Type B pancreatic cell (in vitro differentiated cells): ENCODE measurements at regions not wholly inside any gene's neighbourhood (a gene's known extent, or its start where the extent isn't known, plus 50 kb on each side); places are given as distances from the start of the nearest gene placed in this dataset.

Experiments
- DNase-seq: peaks from one replicate; pipeline ENCODE4 v3.0.0; 2021; ENCODE audit warnings: mixed read lengths; ENCODE audit not compliant: unreplicated experiment; ENCODE audit errors: extremely low spot score
- H3K27ac Mint-ChIP-seq: 2 replicates; pipeline ENCODE4 v1.8.0; 2021; ENCODE audit warnings: mild to moderate bottlenecking, mixed read lengths
- H3K27me3 Mint-ChIP-seq: 2 replicates; pipeline ENCODE4 v1.8.0; 2021; ENCODE audit warnings: mixed read lengths
- H3K36me3 Mint-ChIP-seq: 2 replicates; pipeline ENCODE4 v1.8.0; 2021; ENCODE audit warnings: mixed read lengths
- H3K4me1 Mint-ChIP-seq: one replicate; pipeline ENCODE4 v1.8.0; 2021; ENCODE audit warnings: mixed read lengths; ENCODE audit not compliant: unreplicated experiment
- H3K4me3 Mint-ChIP-seq: 2 replicates; pipeline ENCODE4 v1.8.0; 2021; ENCODE audit warnings: mild to moderate bottlenecking, mixed read lengths
- H3K9me3 Mint-ChIP-seq: 2 replicates; pipeline ENCODE4 v1.8.0; 2021; ENCODE audit warnings: mixed read lengths
- CTCF ChIP-seq: fragments of 200-600 bp; sonication (generic); conservative IDR thresholded peaks from 2 replicates; pipeline ENCODE4 v1.5.0; 2021; ENCODE audit warnings: antibody characterized with exemption, mild to moderate bottlenecking

GRCh38 chr17:70961341-70961740 is 792.0 kb downstream of the KCNJ2 start:
- TF ChIP-seq CTCF: no peak
- Mint-ChIP-seq H3K4me1 (no peaks in the 10 kb centered on the region), H3K27me3 (no peaks in the 10 kb centered on the region), H3K4me3 (no peak overlapping the region), H3K27ac (no peak overlapping the region), H3K36me3 (no peaks in the 10 kb centered on the region), H3K9me3 (no peaks in the 10 kb centered on the region)
- DNase-seq: no peak

- Mint-ChIP-seq H3K9me3 (no peaks in the 10 kb centered on the region), H3K36me3 (no peaks in the 10 kb centered on the region), H3K4me3 (no peak overlapping the region), H3K4me1 (no peaks in the 10 kb centered on the region), H3K27ac (no peak overlapping the region), H3K27me3 (no peaks in the 10 kb centered on the region)
- DNase-seq: no peak
- TF ChIP-seq CTCF: no peak
Observed at GRCh38 chr17:70968302-70968701, 799.0 kb downstream of the KCNJ2 start.

GRCh38 chr17:70969521-70970034 is 800.2 kb downstream of the KCNJ2 start:
- Mint-ChIP-seq H3K36me3 (no peaks in the 10 kb centered on the region), H3K9me3 (no peaks in the 10 kb centered on the region), H3K4me1 (no peaks in the 10 kb centered on the region), H3K27me3 (no peaks in the 10 kb centered on the region), H3K27ac (no peak overlapping the region), H3K4me3 (no peak overlapping the region)
- TF ChIP-seq CTCF: no peak
- DNase-seq: no peak

- Mint-ChIP-seq H3K27me3 (no peaks in the 10 kb centered on the region), H3K36me3 (no peaks in the 10 kb centered on the region), H3K27ac (no peak overlapping the region), H3K4me3 (no peak overlapping the region), H3K9me3 (peaks cover 8% of the 10 kb centered on the region), H3K4me1 (no peaks in the 10 kb centered on the region)
- TF ChIP-seq CTCF: no peak
- no peak for DNase-seq
Observed at GRCh38 chr17:70976447-70976846, 807.1 kb downstream of the KCNJ2 start.

- Mint-ChIP-seq H3K27me3 (no peaks in the 10 kb centered on the region), H3K27ac (no peak overlapping the region), H3K4me3 (no peak overlapping the region), H3K4me1 (peaks cover 4% of the 10 kb centered on the region), H3K36me3 (peaks cover 4% of the 10 kb centered on the region), H3K9me3 (peaks cover 20% of the 10 kb centered on the region)
- no peak for DNase-seq
- no peak for TF ChIP-seq CTCF
Observed at GRCh38 chr17:70984873-70985272, 815.5 kb downstream of the KCNJ2 start.

- Mint-ChIP-seq H3K4me1 (peaks cover 4% of the 10 kb centered on the region), H3K36me3 (peaks cover 4% of the 10 kb centered on the region), H3K27me3 (no peaks in the 10 kb centered on the region), H3K4me3 (no peak overlapping the region), H3K9me3 (peaks cover 19% of the 10 kb centered on the region), H3K27ac (no peak overlapping the region)
- no peak for DNase-seq
- TF ChIP-seq CTCF: no peak
Observed at GRCh38 chr17:70987867-70988340, 818.6 kb downstream of the KCNJ2 start.
